KBM-7 (cell line): ENCODE measurements at regions not wholly inside any gene's neighbourhood (a gene's known extent, or its start where the extent isn't known, plus 50 kb on each side); places are given as distances from the start of the nearest gene placed in this dataset.

ENCODE experiments used
- DNase-seq: peaks from one replicate; pipeline ENCODE4 v3.0.0-alpha.2; 2015
- in situ Hi-C: fragments of 300-500 bp; cut with MboI; formaldehyde crosslinking; loops from 2 replicates; pipeline ENCODE4 v1.14.3; 2020; ENCODE audit warnings: low sequenced_read_pairs, low pct_unique_long_range_greater_than_20kb, mixed read lengths

DNA sequence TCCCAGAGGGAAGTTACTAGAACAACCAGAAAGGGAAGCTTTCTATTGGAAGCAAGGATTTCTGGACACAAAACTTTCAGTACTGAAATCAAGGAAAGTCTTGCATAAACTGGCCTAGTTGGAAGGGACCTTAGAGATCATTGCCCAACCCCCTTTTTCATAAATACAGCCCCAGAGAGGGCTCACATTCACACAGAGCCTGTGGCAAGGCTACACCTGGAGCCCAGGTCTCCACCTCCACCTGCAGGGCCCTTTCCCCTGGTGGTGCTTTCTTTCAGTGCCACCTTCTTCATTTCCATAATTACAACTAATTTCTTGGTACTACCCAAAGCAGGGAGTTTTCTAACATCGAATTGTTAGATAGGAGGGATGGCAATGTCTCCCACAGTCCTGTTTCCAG is 85.7 kb downstream of the ADRB2 start:
- in situ Hi-C loops = no loop called here

GRCh38 chr5:148912714-148913398 is 86.4 kb downstream of the ADRB2 start:
- in situ Hi-C loops = no loop called here
- DNase-seq = no peak

More for the DNA sequence above, 85.7 kb downstream of the ADRB2 start:
- DNase-seq = no peak

DNA sequence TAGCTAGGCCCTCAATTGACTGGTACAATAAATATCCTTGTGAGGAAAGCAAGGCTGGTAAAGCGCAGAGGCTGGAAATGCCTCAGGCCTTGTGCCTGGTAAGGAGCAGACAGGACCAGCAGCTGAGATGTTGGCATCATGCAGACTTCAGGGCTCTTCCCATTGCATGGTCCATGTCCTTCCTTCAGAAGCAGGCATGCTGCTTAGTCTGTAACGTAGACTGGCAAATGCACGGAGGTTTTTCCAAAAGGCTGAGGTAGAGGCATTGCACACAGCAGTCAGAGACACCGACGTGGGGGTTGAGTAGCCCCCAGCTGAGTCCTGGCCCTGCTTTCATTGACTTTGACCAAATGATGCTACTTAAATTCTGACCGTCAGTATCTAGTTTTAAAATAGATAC is 87.1 kb downstream of the ADRB2 start:
- in situ Hi-C loops = no loop called here

GRCh38 chr5:148913985-148914431 is 87.6 kb downstream of the ADRB2 start:
- in situ Hi-C loops = no loop called here
- DNase-seq = no peak

More for the DNA sequence above, 87.1 kb downstream of the ADRB2 start:
- DNase-seq = no peak

DNA sequence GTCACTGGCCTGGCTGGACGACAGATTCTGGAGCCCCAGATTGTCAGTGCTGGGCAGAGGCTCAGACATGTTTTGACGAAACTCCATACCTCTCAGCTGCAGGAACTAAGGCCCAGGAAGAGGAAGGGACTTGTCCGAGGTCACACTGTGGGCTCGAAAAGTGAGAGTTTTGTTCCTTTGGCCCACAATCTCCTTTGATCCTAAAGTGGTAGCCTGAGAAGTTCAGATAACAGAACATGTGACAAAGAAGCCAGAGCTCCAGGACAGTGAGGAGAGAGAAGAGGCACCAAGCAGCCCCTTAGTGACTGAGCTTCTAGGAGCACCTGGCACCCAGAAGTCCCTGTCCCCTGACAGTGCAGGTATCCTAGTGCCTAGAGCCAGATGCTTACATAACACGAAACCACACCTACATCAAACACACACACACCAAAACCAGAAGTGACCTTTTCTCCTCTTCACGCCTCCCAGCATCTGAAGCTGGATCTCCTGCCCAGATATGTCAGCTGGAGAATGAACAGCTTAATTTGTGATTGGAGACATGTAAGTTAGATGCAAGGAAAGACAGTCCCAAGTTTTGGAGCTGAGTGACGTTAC is 88.9 kb downstream of the ADRB2 start:
- in situ Hi-C loops = no loop called here

GRCh38 chr5:148920646-148921288 is 94.4 kb downstream of the ADRB2 start:
- in situ Hi-C loops = no loop called here
- no peak for DNase-seq

More for the DNA sequence above, 88.9 kb downstream of the ADRB2 start:
- DNase-seq = no peak

GRCh38 chr5:148921350-148921749 is 94.9 kb downstream of the ADRB2 start:
- no peak for DNase-seq
- in situ Hi-C loops = no loop called here

DNA sequence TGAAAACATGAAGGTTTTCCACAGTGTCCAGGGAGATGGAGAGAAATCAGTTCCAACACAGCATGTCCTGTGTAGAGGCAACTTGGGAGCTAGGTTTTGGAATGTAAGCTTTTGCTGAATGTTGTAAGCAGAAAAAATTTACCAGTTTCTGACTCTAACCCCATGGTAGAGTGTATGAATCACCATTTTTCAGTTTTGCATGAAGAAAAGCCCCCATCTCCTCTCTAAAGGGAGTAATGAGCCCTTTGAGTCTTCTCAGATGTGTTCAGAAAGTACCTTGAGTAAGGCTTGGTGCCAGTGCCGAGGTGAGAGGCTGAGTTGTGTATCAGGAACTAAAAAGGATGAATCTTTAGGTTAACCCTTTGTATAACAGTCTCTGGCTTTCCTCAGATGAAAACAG is 96.2 kb downstream of the ADRB2 start:
- no peak for DNase-seq
- in situ Hi-C loops = no loop called here

DNA sequence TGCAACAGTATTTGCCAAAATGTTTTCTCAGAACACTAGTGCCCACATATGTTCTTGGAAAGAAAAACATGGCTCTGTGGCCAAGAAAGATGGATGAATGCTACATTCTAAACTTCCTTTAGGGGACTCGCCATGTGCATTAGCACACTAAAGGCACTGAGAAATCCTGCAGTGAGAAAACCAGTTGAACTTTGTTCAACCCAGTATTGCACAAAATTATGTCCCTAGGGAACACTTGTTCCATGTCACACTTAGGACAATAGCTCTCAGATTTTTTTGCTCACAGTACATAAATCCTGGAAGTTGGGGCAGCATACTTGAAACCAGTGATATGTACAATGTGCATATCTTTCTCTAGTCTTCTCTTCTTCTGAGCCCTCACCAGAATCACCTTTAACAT is 96.6 kb downstream of the ADRB2 start:
- in situ Hi-C loops = no loop called here
- DNase-seq = no peak

- in situ Hi-C loops = no loop called here
- no peak for DNase-seq
These were observed 98.4 kb downstream of the ADRB2 start for GRCh38 chr5:148924817-148925216.

DNA sequence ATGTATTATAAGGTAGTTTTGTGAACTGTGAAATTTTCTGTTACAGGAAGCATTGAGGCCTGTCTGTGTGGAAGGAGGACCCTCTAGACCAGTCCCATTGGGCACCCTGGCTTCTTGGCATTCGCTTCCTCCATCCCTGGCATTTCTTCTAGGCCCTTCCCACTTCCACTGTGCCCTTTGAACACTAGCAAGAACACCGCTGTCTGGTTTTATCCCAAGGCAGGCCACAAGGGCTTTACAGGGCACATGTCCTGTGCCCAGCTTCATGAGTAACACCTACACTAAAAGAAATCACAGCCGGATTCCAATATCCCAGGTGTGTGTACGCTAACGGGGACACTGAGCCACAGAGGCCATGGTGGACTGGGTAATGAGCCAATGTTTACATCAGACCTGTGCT is 99.8 kb downstream of the ADRB2 start:
- no peak for DNase-seq
- in situ Hi-C loops = no loop called here

- no peak for DNase-seq
- in situ Hi-C loops = no loop called here
These were observed 101.0 kb downstream of the ADRB2 start for GRCh38 chr5:148927307-148927946.

- DNase-seq = no peak
- in situ Hi-C loops = no loop called here
These were observed 101.7 kb downstream of the ADRB2 start for GRCh38 chr5:148928141-148928540.

DNA sequence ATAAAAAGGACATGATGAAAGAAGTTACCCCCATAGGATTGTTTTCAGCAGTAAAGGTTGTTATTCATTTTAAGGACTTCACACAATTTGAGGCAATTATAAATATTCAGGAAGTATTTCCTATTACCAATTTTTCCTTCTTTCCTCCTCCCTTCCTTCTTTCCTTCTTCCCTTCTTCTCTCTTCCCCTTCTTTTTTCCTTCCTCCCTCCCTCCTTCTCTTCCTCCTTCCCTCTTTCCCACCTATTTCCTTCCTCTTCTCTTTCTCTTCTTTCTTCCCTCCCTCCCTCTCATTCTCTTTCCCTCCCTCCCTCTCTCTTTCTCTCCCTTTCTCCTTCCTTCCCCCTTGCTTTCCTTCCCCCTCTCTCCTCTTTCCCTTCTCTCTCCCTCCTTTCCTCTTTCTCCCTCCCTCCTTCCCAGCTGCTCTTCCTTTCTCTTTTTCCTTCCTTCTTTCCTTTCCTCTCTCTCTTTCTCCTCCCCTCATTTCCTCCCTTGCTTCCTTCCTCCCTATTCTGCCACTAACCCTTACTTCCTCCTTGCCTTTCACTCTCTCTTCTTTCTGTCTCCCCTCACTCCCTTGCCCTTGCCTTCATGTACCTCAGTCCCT is 105.1 kb downstream of the ADRB2 start:
- in situ Hi-C loops = no loop called here
- no peak for DNase-seq

- DNase-seq = no peak
These were observed 106.0 kb downstream of the ADRB2 start for GRCh38 chr5:148932355-148932935.

GRCh38 chr5:148933903-148934432 is 107.6 kb downstream of the ADRB2 start:
- in situ Hi-C loops = no loop called here
- DNase-seq = no peak

More at GRCh38 chr5:148932355-148932935, 106.0 kb downstream of the ADRB2 start:
- in situ Hi-C loops = no loop called here

- in situ Hi-C loops = no loop called here
- no peak for DNase-seq
These were observed 108.5 kb downstream of the ADRB2 start for GRCh38 chr5:148934895-148935400.

GRCh38 chr5:148937239-148937638 is 110.8 kb downstream of the ADRB2 start:
- in situ Hi-C loops = no loop called here
- DNase-seq = no peak
